ENCODE measurements at regions not wholly inside any gene's neighbourhood (a gene's known extent, or its start where the extent isn't known, plus 50 kb on each side); places are given as distances from the start of the nearest gene placed in this dataset.

DNA sequence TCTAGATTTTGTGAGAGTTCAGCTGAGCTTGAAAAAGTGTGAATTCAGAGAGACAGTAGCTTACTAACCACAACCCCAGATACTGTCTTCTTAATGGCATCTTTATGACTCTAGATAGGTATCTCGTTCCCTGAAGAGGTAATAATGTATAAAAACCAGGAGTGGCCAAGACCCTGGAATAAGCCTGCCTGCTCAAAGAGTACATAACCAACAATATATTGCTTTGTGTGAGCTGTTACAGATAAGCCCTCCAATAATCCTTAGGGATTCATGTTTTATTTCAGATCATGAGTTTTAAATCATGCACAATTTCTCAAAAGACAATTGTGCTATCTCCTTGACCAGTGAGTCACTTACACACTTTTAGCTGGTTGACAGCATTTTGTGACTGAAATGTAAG, 327.8 kb upstream of the ADGRB3 start:
- TF ChIP-seq, protein P1, sequence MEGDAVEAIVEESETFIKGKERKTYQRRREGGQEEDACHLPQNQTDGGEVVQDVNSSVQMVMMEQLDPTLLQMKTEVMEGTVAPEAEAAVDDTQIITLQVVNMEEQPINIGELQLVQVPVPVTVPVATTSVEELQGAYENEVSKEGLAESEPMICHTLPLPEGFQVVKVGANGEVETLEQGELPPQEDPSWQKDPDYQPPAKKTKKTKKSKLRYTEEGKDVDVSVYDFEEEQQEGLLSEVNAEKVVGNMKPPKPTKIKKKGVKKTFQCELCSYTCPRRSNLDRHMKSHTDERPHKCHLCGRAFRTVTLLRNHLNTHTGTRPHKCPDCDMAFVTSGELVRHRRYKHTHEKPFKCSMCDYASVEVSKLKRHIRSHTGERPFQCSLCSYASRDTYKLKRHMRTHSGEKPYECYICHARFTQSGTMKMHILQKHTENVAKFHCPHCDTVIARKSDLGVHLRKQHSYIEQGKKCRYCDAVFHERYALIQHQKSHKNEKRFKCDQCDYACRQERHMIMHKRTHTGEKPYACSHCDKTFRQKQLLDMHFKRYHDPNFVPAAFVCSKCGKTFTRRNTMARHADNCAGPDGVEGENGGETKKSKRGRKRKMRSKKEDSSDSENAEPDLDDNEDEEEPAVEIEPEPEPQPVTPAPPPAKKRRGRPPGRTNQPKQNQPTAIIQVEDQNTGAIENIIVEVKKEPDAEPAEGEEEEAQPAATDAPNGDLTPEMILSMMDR (IDR thresholded peaks at IDR 0.05), result no peak
- intact Hi-C loops (cut with micrococcal nuclease), result no loop called here
- WGBS (ENCODE audit: insufficient coverage), result no CpG with 5 or more reads among the region's 1 CpG
- Mint-ChIP-seq H3K4me1 (no peaks in the 10 kb centered on the region), H3K4me3 (no peak overlapping the region), H3K36me3 (peaks cover 12% of the 10 kb centered on the region), H3K9me3 (peaks cover 11 to 16% of the 10 kb centered on the region in 2 donors), H3K27ac (no peak overlapping the region), H3K27me3 (ENCODE audit: low read depth in 2 of 2) (no peaks in the 10 kb centered on the region)
- Histone ChIP-seq H3K9me3 (ENCODE audit: control insufficient read depth, insufficient read depth, low read length) (no peaks in the 10 kb centered on the region), H3K27ac (ENCODE audit: low read length) (no peak overlapping the region), H3K27me3 (ENCODE audit: control insufficient read depth, insufficient read depth, low read length) (no peaks in the 10 kb centered on the region), H3K4me3 (ENCODE audit: low read length) (no peak overlapping the region), H3K36me3 (ENCODE audit: control insufficient read depth, insufficient read depth, low read length) (no peaks in the 10 kb centered on the region), H3K4me1 (ENCODE audit: control insufficient read depth, insufficient read depth, low read length) (no peaks in the 10 kb centered on the region)
- DNase-seq (no peak), ATAC-seq (no peak)

DNA sequence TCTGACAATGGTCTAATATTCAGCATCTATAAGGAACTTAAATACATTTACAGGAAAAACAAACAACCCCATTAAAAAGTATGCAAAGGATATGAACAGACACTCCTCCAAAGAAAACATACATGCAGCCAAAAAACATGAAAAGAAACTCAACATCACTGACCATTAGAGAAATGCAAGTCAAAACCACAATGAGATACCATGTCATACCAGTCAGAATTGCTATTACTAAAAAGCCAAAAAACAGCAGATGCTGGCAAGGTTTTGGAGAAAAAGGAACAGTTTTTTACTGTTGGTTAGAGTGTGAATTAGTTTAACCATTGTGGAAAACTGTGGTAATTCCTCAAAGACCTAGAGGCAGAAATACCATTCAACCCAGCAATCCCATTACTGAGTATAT, 339.0 kb upstream of the ADGRB3 start:
- Mint-ChIP-seq H3K36me3 (peaks cover 22% of the 10 kb centered on the region), H3K9me3 (peaks cover 26 to 39% of the 10 kb centered on the region in 2 donors), H3K27ac (no peak overlapping the region), H3K4me1 (no peaks in the 10 kb centered on the region), H3K4me3 (no peak overlapping the region), H3K27me3 (ENCODE audit: low read depth in 2 of 2) (no peaks in the 10 kb centered on the region)
- no peak overlapping the region for H3K27ac ChIP-seq (ENCODE audit: low read length)
- no peaks in the 10 kb centered on the region for H3K27me3 ChIP-seq (ENCODE audit: control insufficient read depth, insufficient read depth, low read length)
- peaks cover 8% of the 10 kb centered on the region for H3K9me3 ChIP-seq (ENCODE audit: control insufficient read depth, insufficient read depth, low read length)
- TF ChIP-seq, protein P1 (IDR thresholded peaks at IDR 0.05), result no peak
- DNase-seq, result no peak
- no peaks in the 10 kb centered on the region for H3K36me3 ChIP-seq (ENCODE audit: control insufficient read depth, insufficient read depth, low read length)
- no peak overlapping the region for H3K4me3 ChIP-seq (ENCODE audit: low read length)
- no peak for ATAC-seq
- intact Hi-C loops (cut with micrococcal nuclease), result no loop called here
- no peaks in the 10 kb centered on the region for H3K4me1 ChIP-seq (ENCODE audit: control insufficient read depth, insufficient read depth, low read length)

DNA sequence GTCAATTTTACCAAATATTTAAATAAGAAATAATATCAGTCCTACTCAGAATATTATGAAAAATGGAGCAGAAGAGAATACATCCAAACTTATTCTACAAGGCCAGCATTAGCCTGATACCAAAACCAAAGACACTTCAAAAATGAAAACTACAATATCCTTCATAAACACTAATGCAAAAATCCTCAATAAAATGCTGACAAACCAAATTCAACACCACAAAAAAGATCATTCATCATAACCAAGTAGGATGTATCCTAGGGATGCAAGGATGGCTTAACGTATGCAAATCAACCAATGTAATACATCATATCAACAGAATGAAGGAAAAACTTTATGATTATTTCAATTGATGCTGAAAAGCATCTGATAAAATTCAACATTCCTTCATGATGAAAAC, 352.4 kb upstream of the ADGRB3 start:
- Histone ChIP-seq H3K9me3 (ENCODE audit: control insufficient read depth, insufficient read depth, low read length) (peaks cover 12% of the 10 kb centered on the region), H3K27me3 (ENCODE audit: control insufficient read depth, insufficient read depth, low read length) (no peaks in the 10 kb centered on the region), H3K4me1 (ENCODE audit: control insufficient read depth, insufficient read depth, low read length) (no peaks in the 10 kb centered on the region), H3K4me3 (ENCODE audit: low read length) (no peak overlapping the region), H3K36me3 (ENCODE audit: control insufficient read depth, insufficient read depth, low read length) (no peaks in the 10 kb centered on the region), H3K27ac (ENCODE audit: low read length) (no peak overlapping the region)
- ATAC-seq (no peak), DNase-seq (no peak)
- H3K4me3 Mint-ChIP-seq, result no peak overlapping the region
- intact Hi-C loops (cut with micrococcal nuclease), result no loop called here
- peaks cover 15% of the 10 kb centered on the region for H3K36me3 Mint-ChIP-seq
- H3K4me1 Mint-ChIP-seq, result no peaks in the 10 kb centered on the region
- no peaks in the 10 kb centered on the region for H3K27me3 Mint-ChIP-seq (ENCODE audit: low read depth in 2 of 2)
- no peak overlapping the region for H3K27ac Mint-ChIP-seq
- TF ChIP-seq, protein P1 (IDR thresholded peaks at IDR 0.05), result no peak
- H3K9me3 Mint-ChIP-seq, result peaks cover 12 to 33% of the 10 kb centered on the region in 2 donors
- WGBS (ENCODE audit: insufficient coverage), result no CpG with 5 or more reads among the region's 1 CpG

DNA sequence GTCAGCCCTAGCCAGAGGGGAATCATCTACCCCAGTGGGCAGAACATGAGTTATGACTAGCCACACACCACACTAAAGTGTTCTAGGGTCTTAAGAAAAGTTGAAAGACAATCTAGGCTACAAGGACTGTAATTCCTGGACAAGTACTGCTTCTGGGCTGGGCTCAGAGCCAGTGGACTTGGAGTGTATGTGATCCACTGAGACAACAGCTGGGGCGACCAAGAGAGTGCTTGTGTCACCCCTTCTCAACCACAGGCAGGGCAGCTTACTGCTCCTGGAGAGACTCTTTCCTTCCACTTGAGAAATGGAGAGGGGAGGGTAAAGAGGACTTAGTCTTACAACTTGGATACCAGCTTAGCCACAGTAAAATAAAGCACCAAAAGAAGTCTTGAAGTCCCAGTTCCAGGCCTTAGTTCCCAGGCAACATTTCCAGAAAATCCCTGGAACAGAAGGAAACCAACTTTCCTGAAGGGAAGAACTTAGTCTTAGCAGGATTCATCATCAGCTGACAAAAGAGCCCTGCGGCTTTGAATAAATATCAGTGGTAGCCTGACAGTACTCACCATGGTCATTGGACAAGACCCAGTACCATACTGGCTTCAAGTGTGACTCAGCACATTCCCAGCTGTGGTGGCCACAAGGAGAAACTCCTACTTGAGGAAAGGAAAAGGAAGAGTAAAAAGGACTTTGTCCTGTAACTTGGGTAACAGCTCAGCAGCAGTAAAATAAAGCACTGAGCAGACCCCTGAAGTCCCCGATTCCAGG, 355.1 kb upstream of the ADGRB3 start:
- 92% methylated on average over 3 of the region's 3 CpGs for WGBS (ENCODE audit: insufficient coverage)
- intact Hi-C loops (cut with micrococcal nuclease), result no loop called here
- no peak overlapping the region for H3K4me3 Mint-ChIP-seq
- Histone ChIP-seq H3K27me3 (ENCODE audit: control insufficient read depth, insufficient read depth, low read length) (no peaks in the 10 kb centered on the region), H3K27ac (ENCODE audit: low read length) (no peak overlapping the region), H3K9me3 (ENCODE audit: control insufficient read depth, insufficient read depth, low read length) (peaks cover 12% of the 10 kb centered on the region), H3K36me3 (ENCODE audit: control insufficient read depth, insufficient read depth, low read length) (no peaks in the 10 kb centered on the region), H3K4me1 (ENCODE audit: control insufficient read depth, insufficient read depth, low read length) (no peaks in the 10 kb centered on the region), H3K4me3 (ENCODE audit: low read length) (no peak overlapping the region)
- H3K36me3 Mint-ChIP-seq, result peaks cover 15% of the 10 kb centered on the region
- H3K9me3 Mint-ChIP-seq, result peaks cover 10 to 27% of the 10 kb centered on the region in 2 donors
- DNase-seq (no peak), ATAC-seq (no peak)
- H3K4me1 Mint-ChIP-seq, result no peaks in the 10 kb centered on the region
- H3K27ac Mint-ChIP-seq, result no peak overlapping the region
- TF ChIP-seq, protein P1 (IDR thresholded peaks at IDR 0.05), result no peak
- H3K27me3 Mint-ChIP-seq (ENCODE audit: low read depth in 2 of 2), result no peaks in the 10 kb centered on the region
